ENCODE measurements at regions not wholly inside any gene's neighbourhood (a gene's known extent, or its start where the extent isn't known, plus 50 kb on each side); places are given as distances from the start of the nearest gene placed in this dataset.

DNA sequence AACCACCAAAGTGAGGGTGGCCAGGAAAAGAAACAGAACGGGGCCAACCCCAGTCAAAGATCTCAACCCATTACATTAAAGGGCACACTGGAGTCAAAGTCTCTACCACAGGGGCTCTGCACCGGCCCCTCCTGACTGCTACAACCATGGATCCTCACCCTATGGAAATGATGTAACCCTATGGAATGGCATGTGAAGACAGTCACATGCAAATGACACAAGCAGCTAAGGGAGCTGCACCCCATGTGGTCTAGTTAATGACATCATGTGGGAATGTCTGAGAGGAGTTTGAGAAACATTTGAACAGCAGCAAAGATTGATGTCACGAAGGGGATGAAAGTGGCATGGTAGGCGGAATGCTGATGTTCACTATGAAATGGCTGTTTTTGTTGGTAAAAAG is 298.2 kb upstream of the SLCO3A1 start:
- no peak overlapping the region for H3K27ac ChIP-seq
- TF ChIP-seq, protein P1, sequence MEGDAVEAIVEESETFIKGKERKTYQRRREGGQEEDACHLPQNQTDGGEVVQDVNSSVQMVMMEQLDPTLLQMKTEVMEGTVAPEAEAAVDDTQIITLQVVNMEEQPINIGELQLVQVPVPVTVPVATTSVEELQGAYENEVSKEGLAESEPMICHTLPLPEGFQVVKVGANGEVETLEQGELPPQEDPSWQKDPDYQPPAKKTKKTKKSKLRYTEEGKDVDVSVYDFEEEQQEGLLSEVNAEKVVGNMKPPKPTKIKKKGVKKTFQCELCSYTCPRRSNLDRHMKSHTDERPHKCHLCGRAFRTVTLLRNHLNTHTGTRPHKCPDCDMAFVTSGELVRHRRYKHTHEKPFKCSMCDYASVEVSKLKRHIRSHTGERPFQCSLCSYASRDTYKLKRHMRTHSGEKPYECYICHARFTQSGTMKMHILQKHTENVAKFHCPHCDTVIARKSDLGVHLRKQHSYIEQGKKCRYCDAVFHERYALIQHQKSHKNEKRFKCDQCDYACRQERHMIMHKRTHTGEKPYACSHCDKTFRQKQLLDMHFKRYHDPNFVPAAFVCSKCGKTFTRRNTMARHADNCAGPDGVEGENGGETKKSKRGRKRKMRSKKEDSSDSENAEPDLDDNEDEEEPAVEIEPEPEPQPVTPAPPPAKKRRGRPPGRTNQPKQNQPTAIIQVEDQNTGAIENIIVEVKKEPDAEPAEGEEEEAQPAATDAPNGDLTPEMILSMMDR (conservative IDR thresholded peaks at IDR 0.05): no peak

DNA sequence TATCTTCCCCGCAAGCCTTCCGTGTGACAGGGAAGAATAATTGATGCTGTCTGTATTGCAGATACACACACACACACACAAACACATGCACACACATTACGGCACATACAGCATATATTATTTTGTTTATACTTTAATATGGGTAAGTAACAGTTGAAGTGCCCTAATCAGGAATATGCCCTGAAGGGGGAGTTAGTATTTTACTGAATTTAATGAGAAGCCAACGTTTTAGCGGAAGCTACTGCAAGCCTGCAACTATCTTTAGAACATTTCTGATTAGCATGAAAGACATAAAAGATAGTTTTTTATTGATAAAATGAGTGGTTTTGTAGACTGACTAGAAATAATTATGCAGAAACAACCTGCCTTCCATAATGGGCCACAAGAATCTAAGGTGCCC is 296.6 kb upstream of the SLCO3A1 start:
- TF ChIP-seq, protein P1 (conservative IDR thresholded peaks at IDR 0.05): no peak
- H3K27ac ChIP-seq: no peak overlapping the region

DNA sequence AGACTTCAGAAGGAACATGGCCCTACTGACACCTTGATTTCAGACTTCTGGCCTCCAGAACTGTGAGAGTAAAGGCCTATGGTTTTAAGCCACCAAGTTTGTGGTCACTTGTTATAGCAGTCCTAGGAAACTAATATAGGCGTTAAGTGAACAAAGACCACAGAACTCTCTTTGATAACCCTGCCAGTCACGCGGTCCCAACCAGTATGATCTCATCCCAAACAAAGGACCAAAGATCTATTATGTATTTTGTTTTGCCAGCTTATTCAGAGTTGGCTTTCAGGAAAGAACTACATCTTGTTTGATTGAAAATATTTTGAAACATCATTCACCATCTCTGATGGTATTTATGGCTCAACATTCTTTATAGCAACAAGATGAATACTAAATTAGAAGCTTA is 294.4 kb upstream of the SLCO3A1 start:
- TF ChIP-seq, protein P1 (conservative IDR thresholded peaks at IDR 0.05): no peak
- no peak overlapping the region for H3K27ac ChIP-seq

DNA sequence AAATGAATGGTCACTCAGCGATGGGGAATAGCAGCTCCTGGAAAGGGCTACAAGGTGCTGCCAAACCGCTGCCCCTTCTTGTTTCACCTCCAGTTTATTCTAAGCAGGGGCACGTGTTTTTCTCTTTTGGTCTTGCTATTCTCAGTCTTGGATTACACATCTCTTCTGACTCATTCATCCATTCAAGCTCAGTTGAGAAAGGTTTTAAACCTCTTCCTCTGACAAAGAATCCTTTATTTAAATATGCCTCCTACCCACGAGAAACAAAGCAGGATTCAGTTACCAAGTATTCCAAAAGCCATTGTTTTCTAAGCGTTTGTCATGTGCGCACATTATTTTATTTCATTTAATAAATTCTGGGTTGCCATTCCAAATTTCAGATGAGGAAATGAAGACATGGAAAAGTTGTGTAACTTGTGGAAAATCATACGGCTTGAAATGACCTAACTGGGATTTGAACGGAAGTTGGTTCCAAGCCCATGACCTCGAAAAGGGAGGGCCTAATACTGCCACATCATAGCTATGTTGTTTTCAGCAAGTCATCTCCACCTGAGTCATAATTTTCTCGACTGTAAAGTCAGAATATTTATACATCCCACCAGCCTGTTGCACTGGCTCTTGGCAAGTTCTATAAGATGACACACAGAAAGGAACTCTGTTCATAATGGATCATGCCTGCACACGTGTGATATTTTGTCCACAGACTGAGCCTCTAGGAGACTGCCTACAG is 292.0 kb upstream of the SLCO3A1 start:
- H3K27ac ChIP-seq: no peak overlapping the region

DNA sequence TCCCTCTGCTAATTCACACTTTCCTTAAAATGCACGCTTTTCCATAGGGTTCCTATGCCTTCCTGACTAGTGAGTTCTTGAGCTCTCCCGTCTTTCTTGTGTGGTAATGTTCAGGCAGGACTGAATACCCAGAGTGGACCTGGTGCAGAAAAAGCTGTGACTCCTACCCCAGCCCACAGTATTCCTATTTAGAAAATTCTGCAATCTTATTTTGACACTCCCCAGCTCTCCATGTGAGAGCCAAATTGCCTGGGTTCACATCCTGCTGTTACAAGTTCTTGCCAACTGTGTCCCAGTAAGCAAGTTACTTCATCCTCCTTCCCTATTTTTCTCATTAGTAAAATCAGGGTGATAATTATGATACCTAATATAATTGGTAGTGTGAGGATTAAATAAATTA is 290.8 kb upstream of the SLCO3A1 start:
- TF ChIP-seq, protein P1 (conservative IDR thresholded peaks at IDR 0.05): no peak
- no peak overlapping the region for H3K27ac ChIP-seq

More for the DNA sequence above, 292.0 kb upstream of the SLCO3A1 start:
- TF ChIP-seq, protein P1 (conservative IDR thresholded peaks at IDR 0.05): no peak

DNA sequence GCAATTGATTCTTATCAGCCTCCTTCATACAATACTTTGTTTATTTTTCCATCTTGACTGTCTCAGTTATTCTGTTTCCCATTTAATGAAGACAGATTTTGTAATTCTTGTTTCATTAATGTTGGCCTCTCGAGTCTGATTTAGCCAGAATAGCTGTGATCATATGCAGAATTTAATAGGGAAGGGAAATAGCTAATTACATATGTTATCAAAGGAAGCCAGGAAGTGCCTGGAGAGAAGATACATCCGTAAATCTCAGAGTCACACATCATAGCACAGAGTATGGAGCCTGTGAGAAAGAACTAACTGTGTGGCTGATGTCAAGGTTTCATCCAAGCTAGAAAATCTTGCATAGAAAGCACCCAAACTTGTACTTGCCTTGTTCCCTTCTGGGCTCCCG is 288.9 kb upstream of the SLCO3A1 start:
- no peak overlapping the region for H3K27ac ChIP-seq
- TF ChIP-seq, protein P1 (conservative IDR thresholded peaks at IDR 0.05): no peak

DNA sequence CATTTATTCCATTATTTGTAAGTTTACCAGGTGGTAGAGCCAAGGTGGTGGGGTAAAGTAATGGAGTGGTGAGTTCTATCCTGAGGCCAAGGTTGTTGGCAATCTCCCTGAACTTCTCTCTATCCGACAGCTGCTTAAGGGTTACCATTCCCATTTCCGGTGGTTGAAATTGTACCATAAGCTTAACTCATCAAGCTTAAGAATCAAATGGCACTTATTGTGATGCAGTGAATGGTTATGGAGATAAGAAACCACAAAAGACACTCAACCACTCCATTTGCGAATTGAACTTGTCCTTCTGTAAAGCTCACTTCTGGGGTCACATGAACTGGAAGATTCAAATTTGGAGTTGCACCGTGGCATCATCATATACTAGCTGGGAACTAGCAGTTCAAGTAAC is 287.4 kb upstream of the SLCO3A1 start:
- H3K27ac ChIP-seq: no peak overlapping the region
- TF ChIP-seq, protein P1 (conservative IDR thresholded peaks at IDR 0.05): no peak
